ENCODE measurements at regions not wholly inside any gene's neighbourhood (a gene's known extent, or its start where the extent isn't known, plus 50 kb on each side); places are given as distances from the start of the nearest gene placed in this dataset.

DNA sequence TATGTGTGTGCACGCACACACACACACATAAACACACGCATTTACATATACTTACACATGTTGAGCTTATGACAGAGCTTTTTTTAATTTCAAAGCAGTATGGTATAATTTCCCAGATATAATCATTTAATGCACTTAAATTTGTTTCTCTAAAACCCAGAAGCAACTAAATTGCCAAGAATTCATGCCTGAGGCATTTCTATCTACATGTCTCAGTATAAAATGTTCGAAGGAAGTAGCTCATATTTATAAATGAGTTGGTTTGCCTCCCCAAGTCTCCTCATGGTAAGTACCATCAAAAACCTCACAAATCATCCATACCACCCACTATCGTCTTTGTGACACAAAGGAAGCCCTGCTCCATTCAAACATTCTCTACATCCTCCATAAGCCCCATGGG, 130.6 kb downstream of the RPL22L1 start:
- TF ChIP-seq FOXM1 (IDR thresholded peaks at IDR 0.05; ENCODE audit: borderline replicate concordance) (no peak), CTBP1 (IDR thresholded peaks at IDR 0.05; ENCODE audit: borderline replicate concordance) (no peak), SP1 (IDR thresholded peaks at IDR 0.05) (no peak), BHLHE40 (IDR thresholded peaks at IDR 0.05; ENCODE audit: borderline replicate concordance) (no peak), FOXK2 (IDR thresholded peaks at IDR 0.05) (no peak), TARDBP (IDR thresholded peaks at IDR 0.05) (no peak), L3MBTL2 (conservative IDR thresholded peaks at IDR 0.05) (no peak), NFRKB (IDR thresholded peaks at IDR 0.05) (no peak), LEF1 (IDR thresholded peaks at IDR 0.05; ENCODE audit: borderline replicate concordance) (no peak), SUZ12 (IDR thresholded peaks at IDR 0.05) (no peak), FOXA1 (IDR thresholded peaks at IDR 0.05) (no peak), ELF4 (IDR thresholded peaks at IDR 0.05) (no peak), PKNOX1 (IDR thresholded peaks at IDR 0.05) (no peak)

Measured in HEK293T (cell line).